MCF 10A (cell line): ENCODE measurements at regions not wholly inside any gene's neighbourhood (a gene's known extent, or its start where the extent isn't known, plus 50 kb on each side); places are given as distances from the start of the nearest gene placed in this dataset.

ENCODE experiments used
- BruUV-seq: library from RNA; stranded (reverse); fragments of 400-500 nt; replicated peaks from 2 replicates; lab custom pipeline; 2021; lab: Mats Ljungman, UMichigan
- CTCF ChIA-PET: fragments of 300-600 bp; sonication (Branson Sonifier 250); formaldehyde crosslinking; extraction: SDS; loops from one replicate; lab custom pipeline; 2021; ENCODE audit warnings: antibody characterized with exemption, inconsistent platforms; lab: Yijun Ruan, JAX
- POLR2A ChIA-PET: fragments of 300-600, 350-650 bp; sonication (Branson Sonifier 250); formaldehyde crosslinking; extraction: SDS; loops from one replicate; lab custom pipeline; 2020; ENCODE audit warnings: antibody characterized with exemption, inconsistent platforms; lab: Yijun Ruan, JAX
- DNase-seq: peaks from one replicate; pipeline ENCODE4 v3.0.0-alpha.2; 2018; ENCODE audit not compliant: unreplicated experiment
- H3K27ac Mint-ChIP-seq: one replicate; pipeline ENCODE4 v1.8.0; 2022; ENCODE audit warnings: mild to moderate bottlenecking, low read depth, mixed read lengths; ENCODE audit not compliant: unreplicated experiment
- H3K27me3 Mint-ChIP-seq: one replicate; pipeline ENCODE4 v1.8.0; 2022; ENCODE audit warnings: mixed read lengths; ENCODE audit not compliant: insufficient read depth, unreplicated experiment
- H3K36me3 Mint-ChIP-seq: one replicate; pipeline ENCODE4 v1.8.0; 2022; ENCODE audit warnings: mild to moderate bottlenecking, moderate library complexity, mixed read lengths; ENCODE audit not compliant: insufficient read depth, unreplicated experiment
- H3K4me1 Mint-ChIP-seq: one replicate; pipeline ENCODE4 v1.8.0; 2022; ENCODE audit warnings: mixed read lengths; ENCODE audit not compliant: insufficient read depth, unreplicated experiment
- H3K4me3 Mint-ChIP-seq: one replicate; pipeline ENCODE4 v1.8.0; 2022; ENCODE audit warnings: mild to moderate bottlenecking, moderate library complexity, mixed read lengths; ENCODE audit not compliant: unreplicated experiment
- H3K9me3 Mint-ChIP-seq: one replicate; pipeline ENCODE4 v1.8.0; 2022; ENCODE audit warnings: mixed read lengths; ENCODE audit not compliant: unreplicated experiment
- intact Hi-C: fragments of 100-400 bp; cut with micrococcal nuclease; formaldehyde crosslinking; loops from 2 replicates; pipeline ENCODE4 v1.14.1; 2022
- TF ChIP-seq, protein P1 (sequence below): fragments of 200-600 bp; IDR thresholded peaks from one replicate; pipeline ENCODE4 v1.8.0; 2022; ENCODE audit warnings: antibody characterized with exemption, mild to moderate bottlenecking; ENCODE audit not compliant: unreplicated experiment

DNA sequence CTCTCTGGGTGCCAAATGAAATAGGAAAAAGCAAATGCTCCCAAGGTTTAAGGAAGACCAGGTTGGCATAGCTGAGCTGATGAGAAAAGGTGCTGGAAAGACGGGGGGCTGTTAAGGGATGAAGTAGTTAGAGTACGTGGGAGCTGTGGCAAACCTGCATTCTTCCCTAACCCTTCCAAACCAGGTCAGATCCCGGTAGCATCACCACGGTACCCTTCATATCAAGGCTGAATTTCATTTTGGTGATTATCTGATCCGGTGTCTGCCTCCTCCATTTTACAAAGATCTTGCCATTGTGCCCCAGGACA is 68.0 kb upstream of the PIM1 start:
- CTCF ChIA-PET = interaction anchor here (1.0 to 2.7 kb wide), 3 partner anchors 26 to 87 kb away, joined by 3 to 11 read pairs (median 6); partner anchors contain the start of gene PIM1
- DNase-seq = no peak
- no peaks in the 10 kb centered on the region for H3K9me3 Mint-ChIP-seq
- intact Hi-C loops = loop anchor here (2.0 kb wide), 1 partner anchor 43 kb away; no protein-coding TSS in a partner anchor
- H3K36me3 Mint-ChIP-seq = no peaks in the 10 kb centered on the region
- BruUV-seq = no TSS peak
- peaks cover 13% of the 10 kb centered on the region for H3K4me1 Mint-ChIP-seq
- TF ChIP-seq, protein P1, sequence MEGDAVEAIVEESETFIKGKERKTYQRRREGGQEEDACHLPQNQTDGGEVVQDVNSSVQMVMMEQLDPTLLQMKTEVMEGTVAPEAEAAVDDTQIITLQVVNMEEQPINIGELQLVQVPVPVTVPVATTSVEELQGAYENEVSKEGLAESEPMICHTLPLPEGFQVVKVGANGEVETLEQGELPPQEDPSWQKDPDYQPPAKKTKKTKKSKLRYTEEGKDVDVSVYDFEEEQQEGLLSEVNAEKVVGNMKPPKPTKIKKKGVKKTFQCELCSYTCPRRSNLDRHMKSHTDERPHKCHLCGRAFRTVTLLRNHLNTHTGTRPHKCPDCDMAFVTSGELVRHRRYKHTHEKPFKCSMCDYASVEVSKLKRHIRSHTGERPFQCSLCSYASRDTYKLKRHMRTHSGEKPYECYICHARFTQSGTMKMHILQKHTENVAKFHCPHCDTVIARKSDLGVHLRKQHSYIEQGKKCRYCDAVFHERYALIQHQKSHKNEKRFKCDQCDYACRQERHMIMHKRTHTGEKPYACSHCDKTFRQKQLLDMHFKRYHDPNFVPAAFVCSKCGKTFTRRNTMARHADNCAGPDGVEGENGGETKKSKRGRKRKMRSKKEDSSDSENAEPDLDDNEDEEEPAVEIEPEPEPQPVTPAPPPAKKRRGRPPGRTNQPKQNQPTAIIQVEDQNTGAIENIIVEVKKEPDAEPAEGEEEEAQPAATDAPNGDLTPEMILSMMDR = no peak
- no peaks in the 10 kb centered on the region for H3K27me3 Mint-ChIP-seq
- peak overlapping the region; percentile 67 for H3K4me3 Mint-ChIP-seq
- POLR2A ChIA-PET = interaction anchor here (1.0 to 4.5 kb wide), 12 partner anchors 9 to 78 kb away, joined by 3 to 32 read pairs (median 6); partner anchors contain the start of gene PIM1
- H3K27ac Mint-ChIP-seq = peak overlapping the region; percentile 93

DNA sequence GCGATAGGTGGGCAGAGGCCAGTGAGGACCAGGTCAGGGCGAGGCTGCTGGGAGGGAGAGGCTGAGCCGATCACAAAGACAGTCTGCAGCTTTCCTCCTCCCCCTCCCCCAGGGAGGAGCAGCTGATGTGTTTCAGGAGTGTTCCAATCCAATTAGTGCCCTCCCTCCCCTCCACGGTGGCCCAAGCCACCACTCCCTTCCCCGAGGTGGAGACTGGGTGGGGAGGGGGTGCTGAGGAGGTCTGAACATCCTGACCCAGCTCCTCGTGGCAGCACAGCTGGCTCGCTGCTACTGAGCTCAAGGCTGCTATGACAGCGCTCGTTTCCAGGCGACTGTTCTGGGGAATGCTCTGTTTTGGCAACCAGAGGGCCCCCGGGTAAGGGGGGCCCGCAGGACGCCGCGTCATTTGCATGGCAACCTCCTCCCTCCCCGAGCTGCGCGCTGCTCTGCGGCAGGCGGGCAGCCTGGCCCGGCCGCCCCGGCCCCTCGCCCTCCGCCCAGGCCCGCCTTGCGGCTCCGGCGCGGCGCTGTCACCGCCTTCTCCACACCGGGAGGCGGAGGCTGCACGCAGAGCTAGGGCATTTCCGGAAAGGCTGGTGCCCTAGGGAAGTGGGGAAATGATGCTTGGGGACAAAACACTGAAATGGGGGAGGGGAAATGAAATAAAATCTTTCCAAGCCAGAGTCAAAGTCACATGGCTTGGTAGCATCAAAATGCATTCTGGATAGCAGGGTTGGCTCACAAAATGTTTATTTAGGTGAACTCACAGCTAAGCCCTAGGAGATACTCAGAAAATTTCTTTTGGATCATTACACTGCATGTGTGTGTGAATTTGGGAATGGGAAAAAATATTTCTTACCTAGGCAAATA is 67.4 kb upstream of the PIM1 start:
- peak; percentile 72 for DNase-seq
- TF ChIP-seq, protein P1 = no peak
- no peaks in the 10 kb centered on the region for H3K9me3 Mint-ChIP-seq
- no peaks in the 10 kb centered on the region for H3K27me3 Mint-ChIP-seq
- H3K27ac Mint-ChIP-seq = peak overlapping the region; percentile 93
- ChIA-PET CTCF (interaction anchor here (1.0 to 2.7 kb wide), 5 partner anchors 26 to 87 kb away, joined by 3 to 11 read pairs (median 5); partner anchors contain the start of gene PIM1), POLR2A (interaction anchor here (0.7 to 4.5 kb wide), 16 partner anchors 8 to 312 kb away, joined by 3 to 32 read pairs (median 6); partner anchors contain the start of genes PIM1, TBC1D22B and TMEM217)
- H3K36me3 Mint-ChIP-seq = no peaks in the 10 kb centered on the region
- intact Hi-C loops = loop anchor here (1.0 to 2.0 kb wide), 2 partner anchors 44 to 70 kb away; no protein-coding TSS in a partner anchor
- peak overlapping the region; percentile 67 for H3K4me3 Mint-ChIP-seq
- no TSS peak for BruUV-seq
- peaks cover 13% of the 10 kb centered on the region for H3K4me1 Mint-ChIP-seq

DNA sequence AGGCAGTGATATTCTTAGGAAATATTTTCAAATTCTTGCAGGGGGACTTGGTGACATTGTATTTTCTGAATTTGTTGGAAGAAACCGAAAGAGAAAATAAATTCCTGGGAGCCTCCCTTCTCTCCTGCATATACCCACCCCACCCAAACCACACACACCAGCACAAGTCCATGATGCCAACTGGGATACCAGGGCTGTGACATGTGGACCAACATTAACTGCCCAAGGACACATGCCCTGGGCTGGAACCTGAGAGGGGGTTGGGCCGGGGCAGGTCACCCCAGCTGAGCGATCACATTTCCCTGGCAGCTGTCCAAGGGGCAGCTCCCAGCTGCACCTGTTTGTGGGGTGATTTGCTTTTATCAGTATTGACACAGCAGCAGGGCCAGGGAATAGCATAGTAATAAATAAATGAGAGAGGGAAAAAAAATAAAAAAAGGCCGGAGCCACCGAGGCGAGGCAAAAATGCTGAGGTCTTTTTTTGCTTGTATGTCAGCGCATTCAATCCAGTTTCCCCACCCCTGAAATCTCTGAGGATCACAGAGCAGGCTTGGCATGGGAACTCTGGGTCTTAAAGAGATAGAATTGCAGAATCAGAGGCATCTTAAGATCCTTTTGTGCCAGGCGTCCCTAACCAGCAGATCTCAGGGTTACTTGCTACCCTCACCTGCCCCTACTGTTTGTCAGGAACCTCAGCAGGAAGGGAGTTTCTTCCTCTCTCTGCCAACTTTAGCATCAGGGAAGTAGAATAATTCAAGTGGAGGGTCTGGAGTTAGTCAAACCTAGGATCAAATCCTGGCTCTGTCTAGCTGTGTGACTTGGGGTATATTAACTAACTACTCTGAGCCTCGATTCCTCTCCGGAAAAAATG is 66.5 kb upstream of the PIM1 start:
- peak overlapping the region; percentile 93 for H3K27ac Mint-ChIP-seq
- CTCF ChIA-PET = interaction anchor here (1.0 to 2.7 kb wide), 4 partner anchors 27 to 84 kb away, joined by 3 to 11 read pairs (median 6); partner anchors contain the start of gene PIM1
- intact Hi-C loops = loop anchor here (1.0 to 2.0 kb wide), 2 partner anchors 45 to 69 kb away; no protein-coding TSS in a partner anchor
- no peaks in the 10 kb centered on the region for H3K27me3 Mint-ChIP-seq
- TF ChIP-seq, protein P1 = no peak
- H3K36me3 Mint-ChIP-seq = no peaks in the 10 kb centered on the region
- H3K4me1 Mint-ChIP-seq = peaks cover 13% of the 10 kb centered on the region
- no TSS peak for BruUV-seq
- no peaks in the 10 kb centered on the region for H3K9me3 Mint-ChIP-seq
- POLR2A ChIA-PET = interaction anchor here (0.6 to 4.5 kb wide), 15 partner anchors 10 to 154 kb away, joined by 3 to 32 read pairs (median 6); partner anchors contain the start of genes PIM1, TBC1D22B and TMEM217
- peak overlapping the region; percentile 67 for H3K4me3 Mint-ChIP-seq
- peak; percentile 47 for DNase-seq
